Endothelial cell of umbilical vein (primary cell): ENCODE measurements at regions not wholly inside any gene's neighbourhood (a gene's known extent, or its start where the extent isn't known, plus 50 kb on each side); places are given as distances from the start of the nearest gene placed in this dataset.

ENCODE experiments used
- BruUV-seq: library from RNA; stranded (reverse); fragments of 400-500 nt; replicated peaks from 2 replicates; lab custom pipeline; 2021; lab: Mats Ljungman, UMichigan
- CTCF ChIA-PET: fragments of 300-600, 350-600 bp; sonication (Branson Sonifier 250); formaldehyde crosslinking; loops from one replicate; lab custom pipeline; 2021; ENCODE audit warnings: antibody characterized with exemption, inconsistent platforms; lab: Charles Lee
- POLR2A ChIA-PET: fragments of 300-600, 350-600 bp; sonication (Branson Sonifier 250); formaldehyde crosslinking; loops from one replicate; lab custom pipeline; 2021; ENCODE audit warnings: antibody characterized with exemption, inconsistent platforms; lab: Charles Lee
- DNase-seq: peaks from one replicate; pipeline ENCODE4 v3.0.0-alpha.2; 2011; ENCODE audit warnings: low read depth, low spot score
- FAIRE-seq: peaks from 2 replicates; lab custom pipeline; 2011; peaks lifted over from hg19 to GRCh38; lab: Jason Lieb, UNC
- H2AFZ ChIP-seq: 2 replicates; pipeline ENCODE4 v1.6.0; 2012; ENCODE audit warnings: low read depth, low read length, control low read depth, inconsistent platforms
- H3K27ac ChIP-seq: 2 replicates; pipeline ENCODE4 v1.5.1; 2011; ENCODE audit warnings: low read depth, mild to moderate bottlenecking, control low read depth, low read length, moderate library complexity; ENCODE audit not compliant: insufficient read depth
- H3K27me3 ChIP-seq, 2 experiments: 2 replicates each; pipeline versions ENCODE4 v1.6.0 to v1.6.1; 2011; ENCODE audit warnings: low read length in 2 of 2, mixed read lengths in 1 of 2; ENCODE audit not compliant: control insufficient read depth in 2 of 2, insufficient read depth in 2 of 2
- H3K36me3 ChIP-seq, 2 experiments: 2 replicates in 1 of 2; 3 replicates in 1 of 2; pipeline ENCODE4 v1.5.1; 2011; ENCODE audit warnings: low read length in 2 of 2, mild to moderate bottlenecking in 1 of 2, moderate library complexity in 1 of 2; ENCODE audit not compliant: control insufficient read depth in 2 of 2, insufficient read depth in 2 of 2; ENCODE audit errors: extremely low read depth in 1 of 2
- H3K4me1 ChIP-seq: 3 replicates; pipeline ENCODE4 v1.5.1; 2011; ENCODE audit warnings: mild to moderate bottlenecking, low read length; ENCODE audit not compliant: control insufficient read depth, insufficient read depth; ENCODE audit errors: extremely low read depth
- H3K4me2 ChIP-seq: 2 replicates; pipeline ENCODE4 v1.6.1; 2011; ENCODE audit warnings: low read length, control low read depth, mixed read lengths; ENCODE audit not compliant: insufficient read depth
- H3K4me3 ChIP-seq, 3 experiments: fragments of 200-600 bp in 1 of 3; sonication (generic), shearing (Covaris generic) in 1 of 3; replicated peaks in 1 of 3; 2 replicates each; pipeline ENCODE4 v1.5.1; 2011 to 2016; ENCODE audit warnings: control low read depth in 3 of 3, low read length in 3 of 3, mild to moderate bottlenecking in 2 of 3, inconsistent platforms in 1 of 3, low read depth in 1 of 3, moderate library complexity in 1 of 3; ENCODE audit not compliant: insufficient read depth in 1 of 3
- H3K79me2 ChIP-seq: 2 replicates; pipeline ENCODE4 v1.6.0; 2012; ENCODE audit warnings: low read length, inconsistent platforms; ENCODE audit not compliant: control insufficient read depth, insufficient read depth
- H3K9ac ChIP-seq: replicated peaks from 2 replicates; pipeline ENCODE3; 2011; ENCODE audit warnings: low read length, control low read depth; ENCODE audit not compliant: insufficient read depth; ENCODE audit errors: extremely low read depth
- H3K9me1 ChIP-seq: replicated peaks from 3 replicates; pipeline ENCODE4 v1.6.0; 2011; ENCODE audit warnings: mild to moderate bottlenecking, low read length; ENCODE audit not compliant: control insufficient read depth, insufficient read depth; ENCODE audit errors: extremely low read depth
- H3K9me3 ChIP-seq: replicated peaks from 2 replicates; pipeline ENCODE4 v1.5.1; 2012; ENCODE audit warnings: low read length, inconsistent platforms; ENCODE audit not compliant: control insufficient read depth, insufficient read depth
- H4K20me1 ChIP-seq: replicated peaks from 2 replicates; pipeline ENCODE3; 2011; ENCODE audit warnings: mild to moderate bottlenecking, low read length; ENCODE audit not compliant: control insufficient read depth, insufficient read depth; ENCODE audit errors: extremely low read depth
- EZH2 ChIP-seq: IDR thresholded peaks from 2 replicates; pipeline ENCODE4 v1.6.1; 2012; ENCODE audit warnings: borderline replicate concordance, low read depth, mild to moderate bottlenecking, moderate library complexity, low read length, inconsistent platforms; ENCODE audit not compliant: severe bottlenecking
- FOS ChIP-seq: IDR thresholded peaks from 2 replicates; pipeline ENCODE4 v1.6.1; 2011; ENCODE audit warnings: mild to moderate bottlenecking, low read length, moderate library complexity, borderline replicate concordance; ENCODE audit not compliant: insufficient read depth
- GATA2 ChIP-seq: IDR thresholded peaks from 2 replicates; pipeline ENCODE4 v1.7.0; 2011; ENCODE audit warnings: low read depth, mild to moderate bottlenecking, moderate library complexity, mixed read lengths, low read length; ENCODE audit not compliant: insufficient read length, insufficient read depth
- JUN ChIP-seq: IDR thresholded peaks from 2 replicates; pipeline ENCODE4 v1.6.1; 2011; ENCODE audit warnings: borderline replicate concordance, low read depth; ENCODE audit not compliant: insufficient read length, insufficient read depth
- MAX ChIP-seq: IDR thresholded peaks from 2 replicates; pipeline ENCODE4 v1.6.1; 2011; ENCODE audit not compliant: insufficient read depth, insufficient read length
- MYC ChIP-seq: IDR thresholded peaks from one replicate; pipeline ENCODE4 v1.6.1; 2011; ENCODE audit warnings: mild to moderate bottlenecking, low read depth, low read length
- POLR2A ChIP-seq: IDR thresholded peaks from 2 replicates; pipeline ENCODE4 v1.6.1; 2012; ENCODE audit warnings: low read depth, mild to moderate bottlenecking, control low read depth, low read length
- POLR2AphosphoS5 ChIP-seq: IDR thresholded peaks from 2 replicates; pipeline ENCODE4 v1.6.1; 2012; ENCODE audit warnings: low read depth, mild to moderate bottlenecking, control low read depth, low read length, moderate library complexity; ENCODE audit not compliant: insufficient read depth
- dilution Hi-C: fragments of 300-500 bp; cut with MboI; formaldehyde crosslinking; loops from one replicate; pipeline ENCODE4 v1.15.0; 2019; ENCODE audit warnings: low sequenced_read_pairs; ENCODE audit not compliant: extremely low pct_ligation_motif_present
- intact Hi-C: fragments of 100-400 bp; cut with micrococcal nuclease; formaldehyde crosslinking; loops from one replicate; pipeline ENCODE4 v1.10.0; 2022
- TF ChIP-seq, protein P1 (sequence below), 2 donors: IDR thresholded peaks; 1 replicate in 1 of 2; 2 replicates in 1 of 2; pipeline ENCODE4 v1.5.1; 2011; ENCODE audit warnings: low read length in 2 of 2, mild to moderate bottlenecking in 2 of 2, moderate library complexity in 2 of 2, control low read depth in 1 of 2, inconsistent platforms in 1 of 2, low read depth in 1 of 2; ENCODE audit not compliant: insufficient read depth in 1 of 2; ENCODE audit errors: extremely low read depth in 1 of 2

DNA sequence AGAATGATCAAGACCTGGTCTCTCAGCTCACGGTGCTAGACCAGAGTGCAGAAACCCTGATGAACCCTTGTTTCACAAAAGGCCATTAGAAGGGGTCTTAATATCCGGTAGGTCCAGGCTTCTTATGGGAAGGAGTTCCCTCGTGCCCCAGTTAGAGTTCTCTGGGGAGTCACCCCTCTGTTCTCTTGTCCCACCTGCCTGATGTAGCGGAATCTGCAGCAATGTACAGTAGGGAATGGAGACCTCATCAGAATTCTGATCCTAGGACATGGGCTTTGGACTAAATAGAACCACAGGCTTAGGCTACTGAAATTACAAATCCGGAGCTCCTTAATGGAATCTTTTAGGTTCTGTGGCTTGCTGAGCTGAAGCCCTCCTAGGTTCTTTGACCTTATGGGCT, 243.6 kb upstream of the IRX2 start:
- TF ChIP-seq MAX (no peak), FOS (no peak), POLR2A (no peak), MYC (no peak), EZH2 (no peak), GATA2 (no peak), JUN (no peak), POLR2AphosphoS5 (no peak)
- TF ChIP-seq, protein P1, sequence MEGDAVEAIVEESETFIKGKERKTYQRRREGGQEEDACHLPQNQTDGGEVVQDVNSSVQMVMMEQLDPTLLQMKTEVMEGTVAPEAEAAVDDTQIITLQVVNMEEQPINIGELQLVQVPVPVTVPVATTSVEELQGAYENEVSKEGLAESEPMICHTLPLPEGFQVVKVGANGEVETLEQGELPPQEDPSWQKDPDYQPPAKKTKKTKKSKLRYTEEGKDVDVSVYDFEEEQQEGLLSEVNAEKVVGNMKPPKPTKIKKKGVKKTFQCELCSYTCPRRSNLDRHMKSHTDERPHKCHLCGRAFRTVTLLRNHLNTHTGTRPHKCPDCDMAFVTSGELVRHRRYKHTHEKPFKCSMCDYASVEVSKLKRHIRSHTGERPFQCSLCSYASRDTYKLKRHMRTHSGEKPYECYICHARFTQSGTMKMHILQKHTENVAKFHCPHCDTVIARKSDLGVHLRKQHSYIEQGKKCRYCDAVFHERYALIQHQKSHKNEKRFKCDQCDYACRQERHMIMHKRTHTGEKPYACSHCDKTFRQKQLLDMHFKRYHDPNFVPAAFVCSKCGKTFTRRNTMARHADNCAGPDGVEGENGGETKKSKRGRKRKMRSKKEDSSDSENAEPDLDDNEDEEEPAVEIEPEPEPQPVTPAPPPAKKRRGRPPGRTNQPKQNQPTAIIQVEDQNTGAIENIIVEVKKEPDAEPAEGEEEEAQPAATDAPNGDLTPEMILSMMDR (IDR thresholded peaks at IDR 0.05; ENCODE audit: extremely low read depth in 1 of 2, insufficient read depth in 1 of 2, low read depth in 1 of 2, low read length in 2 of 2) = no peak
- Histone ChIP-seq H2AFZ (no peak overlapping the region), H3K27ac (no peak overlapping the region), H3K27me3 (no peaks in the 10 kb centered on the region), H3K9me3 (peaks cover 8% of the 10 kb centered on the region), H3K4me1 (no peaks in the 10 kb centered on the region), H3K9ac (no peak overlapping the region), H3K4me3 (no peak overlapping the region), H3K36me3 (no peaks in the 10 kb centered on the region), H4K20me1 (no peaks in the 10 kb centered on the region), H3K9me1 (no peaks in the 10 kb centered on the region), H3K79me2 (no peaks in the 10 kb centered on the region), H3K4me2 (no peak overlapping the region)
- intact Hi-C loops = no loop called here
- ChIA-PET CTCF (no interaction called here), POLR2A (no interaction called here)
- DNase-seq = no peak
- no peak for FAIRE-seq
- dilution Hi-C loops = no loop called here
- BruUV-seq = no TSS peak
